Activated CD4-positive, alpha-beta memory T cell treated with anti-CD3 and anti-CD28 coated beads, Interleukin-2, amount 10 ng/mL, durations not matched to agents 7 days and 5 days (primary cell): ENCODE measurements at regions not wholly inside any gene's neighbourhood (a gene's known extent, or its start where the extent isn't known, plus 50 kb on each side); places are given as distances from the start of the nearest gene placed in this dataset.

Experiments
- CTCF ChIA-PET: fragments of 350-600 bp; sonication (Branson Sonifier 250); formaldehyde crosslinking; loops from one replicate; lab custom pipeline; 2021; ENCODE audit warnings: antibody characterized with exemption, inconsistent platforms; lab: Charles Lee
- POLR2A ChIA-PET: fragments of 350-600 bp; sonication (Branson Sonifier 250); formaldehyde crosslinking; loops from one replicate; lab custom pipeline; 2021; ENCODE audit warnings: antibody characterized with exemption; lab: Charles Lee
- DNase-seq: peaks from one replicate; pipeline ENCODE4 v3.0.0-alpha.2; 2020
- H3K27ac Mint-ChIP-seq: one replicate; pipeline ENCODE4 v1.8.0; 2021; ENCODE audit warnings: mild to moderate bottlenecking, mixed read lengths
- H3K27me3 Mint-ChIP-seq: one replicate; pipeline ENCODE4 v1.8.0; 2021; ENCODE audit warnings: mixed read lengths
- H3K36me3 Mint-ChIP-seq: one replicate; pipeline ENCODE4 v1.8.0; 2021; ENCODE audit warnings: low read depth, mixed read lengths
- H3K4me1 Mint-ChIP-seq: one replicate; pipeline ENCODE4 v1.8.0; 2021; ENCODE audit warnings: mixed read lengths
- H3K4me3 Mint-ChIP-seq: one replicate; pipeline ENCODE4 v1.8.0; 2021; ENCODE audit warnings: mild to moderate bottlenecking, mixed read lengths
- H3K9me3 Mint-ChIP-seq: one replicate; pipeline ENCODE4 v1.8.0; 2021; ENCODE audit warnings: mixed read lengths

- no peak for DNase-seq
- Mint-ChIP-seq H3K36me3 (no peaks in the 10 kb centered on the region), H3K27ac (no peak overlapping the region), H3K4me3 (no peak overlapping the region), H3K27me3 (no peaks in the 10 kb centered on the region), H3K4me1 (no peaks in the 10 kb centered on the region), H3K9me3 (no peaks in the 10 kb centered on the region)
- ChIA-PET POLR2A (no interaction called here), CTCF (no interaction called here)
Observed at GRCh38 chr1:14194511-14194910, 404.0 kb upstream of the KAZN start.

GRCh38 chr1:14205066-14205465 lies 393.4 kb upstream of the KAZN start:
- H3K36me3 Mint-ChIP-seq = no peaks in the 10 kb centered on the region
- POLR2A ChIA-PET = no interaction called here
- no peaks in the 10 kb centered on the region for H3K4me1 Mint-ChIP-seq
- DNase-seq = no peak
- H3K9me3 Mint-ChIP-seq = no peaks in the 10 kb centered on the region
- no peak overlapping the region for H3K27ac Mint-ChIP-seq
- CTCF ChIA-PET = no interaction called here
- no peak overlapping the region for H3K4me3 Mint-ChIP-seq
- H3K27me3 Mint-ChIP-seq = no peaks in the 10 kb centered on the region

GRCh38 chr1:14215151-14215550 lies 383.3 kb upstream of the KAZN start:
- ChIA-PET CTCF (no interaction called here), POLR2A (no interaction called here)
- no peaks in the 10 kb centered on the region for H3K4me1 Mint-ChIP-seq
- DNase-seq = no peak
- peaks cover 4% of the 10 kb centered on the region for H3K9me3 Mint-ChIP-seq
- no peak overlapping the region for H3K4me3 Mint-ChIP-seq
- H3K36me3 Mint-ChIP-seq = no peaks in the 10 kb centered on the region
- H3K27ac Mint-ChIP-seq = no peak overlapping the region
- H3K27me3 Mint-ChIP-seq = no peaks in the 10 kb centered on the region

GRCh38 chr1:14217384-14217783 lies 381.1 kb upstream of the KAZN start:
- POLR2A ChIA-PET = no interaction called here
- Mint-ChIP-seq H3K9me3 (peaks cover 4% of the 10 kb centered on the region), H3K27me3 (no peaks in the 10 kb centered on the region), H3K36me3 (no peaks in the 10 kb centered on the region), H3K4me1 (no peaks in the 10 kb centered on the region), H3K27ac (no peak overlapping the region), H3K4me3 (no peak overlapping the region)
- CTCF ChIA-PET = no interaction called here
- no peak for DNase-seq

- H3K4me3 Mint-ChIP-seq = no peak overlapping the region
- H3K9me3 Mint-ChIP-seq = peaks cover 2% of the 10 kb centered on the region
- H3K27ac Mint-ChIP-seq = no peak overlapping the region
- CTCF ChIA-PET = no interaction called here
- no peak for DNase-seq
- H3K4me1 Mint-ChIP-seq = no peaks in the 10 kb centered on the region
- no peaks in the 10 kb centered on the region for H3K36me3 Mint-ChIP-seq
- POLR2A ChIA-PET = no interaction called here
- H3K27me3 Mint-ChIP-seq = no peaks in the 10 kb centered on the region
Observed at GRCh38 chr1:14220324-14220723, 378.2 kb upstream of the KAZN start.

GRCh38 chr1:14220811-14221210 lies 377.7 kb upstream of the KAZN start:
- Mint-ChIP-seq H3K4me1 (no peaks in the 10 kb centered on the region), H3K36me3 (no peaks in the 10 kb centered on the region), H3K27me3 (no peaks in the 10 kb centered on the region), H3K9me3 (peaks cover 2% of the 10 kb centered on the region), H3K27ac (no peak overlapping the region), H3K4me3 (no peak overlapping the region)
- no peak for DNase-seq
- ChIA-PET POLR2A (no interaction called here), CTCF (no interaction called here)

GRCh38 chr1:14222086-14222485 lies 376.4 kb upstream of the KAZN start:
- POLR2A ChIA-PET = no interaction called here
- Mint-ChIP-seq H3K4me1 (no peaks in the 10 kb centered on the region), H3K27ac (no peak overlapping the region), H3K4me3 (no peak overlapping the region), H3K27me3 (no peaks in the 10 kb centered on the region), H3K9me3 (peaks cover 2% of the 10 kb centered on the region), H3K36me3 (no peaks in the 10 kb centered on the region)
- no peak for DNase-seq
- CTCF ChIA-PET = no interaction called here

GRCh38 chr1:14228677-14229076 lies 369.8 kb upstream of the KAZN start:
- Mint-ChIP-seq H3K27ac (no peak overlapping the region), H3K27me3 (no peaks in the 10 kb centered on the region), H3K36me3 (no peaks in the 10 kb centered on the region), H3K4me3 (no peak overlapping the region), H3K9me3 (no peaks in the 10 kb centered on the region), H3K4me1 (no peaks in the 10 kb centered on the region)
- POLR2A ChIA-PET = no interaction called here
- CTCF ChIA-PET = no interaction called here
- DNase-seq = no peak

- Mint-ChIP-seq H3K36me3 (no peaks in the 10 kb centered on the region), H3K27me3 (no peaks in the 10 kb centered on the region), H3K9me3 (no peaks in the 10 kb centered on the region), H3K4me3 (no peak overlapping the region), H3K27ac (no peak overlapping the region), H3K4me1 (no peaks in the 10 kb centered on the region)
- POLR2A ChIA-PET = no interaction called here
- CTCF ChIA-PET = no interaction called here
- DNase-seq = no peak
Observed at GRCh38 chr1:14233510-14233909, 365.0 kb upstream of the KAZN start.

- CTCF ChIA-PET = no interaction called here
- Mint-ChIP-seq H3K27me3 (no peaks in the 10 kb centered on the region), H3K27ac (no peak overlapping the region), H3K4me3 (no peak overlapping the region), H3K36me3 (no peaks in the 10 kb centered on the region), H3K9me3 (no peaks in the 10 kb centered on the region), H3K4me1 (no peaks in the 10 kb centered on the region)
- POLR2A ChIA-PET = no interaction called here
- DNase-seq = no peak
Observed at GRCh38 chr1:14236097-14236496, 362.4 kb upstream of the KAZN start.

- Mint-ChIP-seq H3K36me3 (no peaks in the 10 kb centered on the region), H3K27me3 (no peaks in the 10 kb centered on the region), H3K9me3 (no peaks in the 10 kb centered on the region), H3K4me3 (no peak overlapping the region), H3K27ac (no peak overlapping the region), H3K4me1 (no peaks in the 10 kb centered on the region)
- ChIA-PET CTCF (interaction anchor here (0.6 kb wide), 1 partner anchor 413 kb away, joined by 3 read pairs; no protein-coding TSS in a partner anchor), POLR2A (no interaction called here)
- no peak for DNase-seq
Observed at GRCh38 chr1:14238472-14239307, 359.8 kb upstream of the KAZN start.

- no peak for DNase-seq
- ChIA-PET POLR2A (no interaction called here), CTCF (no interaction called here)
- H3K27ac Mint-ChIP-seq = no peak overlapping the region
- no peaks in the 10 kb centered on the region for H3K27me3 Mint-ChIP-seq
- H3K4me1 Mint-ChIP-seq = no peaks in the 10 kb centered on the region
- no peak overlapping the region for H3K4me3 Mint-ChIP-seq
- H3K36me3 Mint-ChIP-seq = no peaks in the 10 kb centered on the region
- H3K9me3 Mint-ChIP-seq = no peaks in the 10 kb centered on the region
Observed at GRCh38 chr1:14240265-14240664, 358.2 kb upstream of the KAZN start.

- ChIA-PET POLR2A (no interaction called here), CTCF (no interaction called here)
- H3K4me3 Mint-ChIP-seq = no peak overlapping the region
Observed at GRCh38 chr1:14242123-14242522, 356.4 kb upstream of the KAZN start.

GRCh38 chr1:14242870-14243269 lies 355.6 kb upstream of the KAZN start:
- Mint-ChIP-seq H3K36me3 (no peaks in the 10 kb centered on the region), H3K9me3 (no peaks in the 10 kb centered on the region), H3K27ac (no peak overlapping the region), H3K4me1 (no peaks in the 10 kb centered on the region), H3K4me3 (no peak overlapping the region), H3K27me3 (no peaks in the 10 kb centered on the region)
- ChIA-PET POLR2A (no interaction called here), CTCF (no interaction called here)
- no peak for DNase-seq

More at GRCh38 chr1:14242123-14242522, 356.4 kb upstream of the KAZN start:
- Mint-ChIP-seq H3K27ac (no peak overlapping the region), H3K27me3 (no peaks in the 10 kb centered on the region), H3K9me3 (no peaks in the 10 kb centered on the region), H3K36me3 (no peaks in the 10 kb centered on the region), H3K4me1 (no peaks in the 10 kb centered on the region)
- no peak for DNase-seq
